Limb (tissue), 2 donors: ENCODE measurements at regions not wholly inside any gene's neighbourhood (a gene's known extent, or its start where the extent isn't known, plus 50 kb on each side); places are given as distances from the start of the nearest gene placed in this dataset.

Source experiments
- DNase-seq, 2 donors: peaks; one replicate each; pipeline ENCODE4 v3.0.0-alpha.2; 2016; ENCODE audit errors: extremely low spot score in 2 of 2

- DNase-seq: no peak
Observed at GRCh38 chr12:38977132-38977531, 71.7 kb upstream of the CPNE8 start.

- DNase-seq: no peak
Observed at GRCh38 chr12:38969706-38970105, 64.3 kb upstream of the CPNE8 start.

GRCh38 chr12:38961683-38962082, 56.3 kb upstream of the CPNE8 start:
- DNase-seq: no peak

- DNase-seq: no peak
Observed at GRCh38 chr12:38961012-38961411, 55.6 kb upstream of the CPNE8 start.

- no peak for DNase-seq
Observed at GRCh38 chr12:38956337-38956736, 50.9 kb upstream of the CPNE8 start.
